ENCODE measurements at regions not wholly inside any gene's neighbourhood (a gene's known extent, or its start where the extent isn't known, plus 50 kb on each side); places are given as distances from the start of the nearest gene placed in this dataset.

- 60% methylated on average over 3 of the region's 5 CpGs; no CpG with 5 or more reads in 1 of the 2 experiments for WGBS, 2 experiments (ENCODE audit: extremely low coverage in 2 of 2, insufficient read length in 1 of 2)
- in situ Hi-C loops (cut with MboI; ENCODE audit: low sequenced_read_pairs) = no loop called here
Measured at GRCh38 chr5:26416911-26417310, 621.5 kb downstream of the CDH9 start.

More at GRCh38 chr5:26416911-26417310, 621.5 kb downstream of the CDH9 start:
- Histone ChIP-seq H4K8ac (ENCODE audit: low read depth in 2 of 2, low read length in 2 of 2) (no peak overlapping the region), H3K27ac (ENCODE audit: insufficient read depth, low read length) (no peak overlapping the region), H3K14ac (replicated peaks; ENCODE audit: low read depth, low read length) (no peak overlapping the region), H3K4me2 (ENCODE audit: low read depth, low read length) (no peak overlapping the region), H2BK20ac (ENCODE audit: low read depth, low read length) (no peak overlapping the region), H3K18ac (ENCODE audit: low read depth, low read length) (no peak overlapping the region), H2BK15ac (ENCODE audit: low read depth, low read length) (no peak overlapping the region), H2BK120ac (ENCODE audit: low read depth, low read length) (no peak overlapping the region), H3K9me3 (ENCODE audit: control insufficient read depth, insufficient read depth, low read length) (peaks cover 15% of the 10 kb centered on the region), H4K91ac (ENCODE audit: insufficient read depth, low read depth, low read length) (no peak overlapping the region), H3K79me1 (ENCODE audit: low read depth in 1 of 2, low read length in 2 of 2) (no peaks in the 10 kb centered on the region), H3K9ac (ENCODE audit: low read depth, low read length) (no peak overlapping the region), H2BK5ac (ENCODE audit: low read depth, low read length, poor library complexity, severe bottlenecking) (no peak overlapping the region), H3K27me3 (ENCODE audit: control insufficient read depth, insufficient read depth, low read length) (no peaks in the 10 kb centered on the region), H2AFZ (replicated peaks; ENCODE audit: low read length, poor library complexity) (no peak overlapping the region), H3K4ac (ENCODE audit: low read depth, low read length) (no peak overlapping the region), H3K4me3 (ENCODE audit: insufficient read depth, low read depth, low read length) (no peak overlapping the region), H2AK9ac (replicated peaks; ENCODE audit: low read depth, low read length, poor library complexity) (no peak overlapping the region), H3K56ac (ENCODE audit: extremely low read depth, insufficient read depth, low read length) (no peak overlapping the region), H3K23ac (ENCODE audit: low read depth, low read length) (no peak overlapping the region), H3K9me1 (ENCODE audit: insufficient read depth, low read length) (no peaks in the 10 kb centered on the region), H3K4me1 (ENCODE audit: control insufficient read depth, insufficient read depth, low read length) (no peaks in the 10 kb centered on the region), H4K20me1 (ENCODE audit: insufficient read depth, low read length) (no peaks in the 10 kb centered on the region), H2AK5ac (ENCODE audit: low read depth, low read length) (no peak overlapping the region), H4K5ac (ENCODE audit: low read depth, low read length) (no peak overlapping the region), H3K36me3 (ENCODE audit: control insufficient read depth, insufficient read depth, low read length) (no peaks in the 10 kb centered on the region)
- CTCF ChIA-PET = no interaction called here
- no TSS peak for BruUV-seq (replicated peaks)
- intact Hi-C loops (cut with micrococcal nuclease) (no loop called here), dilution Hi-C loops (cut with HindIII; ENCODE audit: low sequenced_read_pairs, unreplicated experiment) (no loop called here)
- TF ChIP-seq RAD21 (IDR thresholded peaks at IDR 0.05; ENCODE audit: low read length) (no peak), RFX5 (IDR thresholded peaks at IDR 0.05; ENCODE audit: low read depth, low read length) (no peak), CEBPB (IDR thresholded peaks at IDR 0.05; ENCODE audit: low read depth, low read length) (no peak), MAZ (IDR thresholded peaks at IDR 0.05; ENCODE audit: borderline replicate concordance, low read depth, low read length) (no peak), CHD1 (IDR thresholded peaks at IDR 0.05; ENCODE audit: low read depth, low read length) (no peak), MAFK (IDR thresholded peaks at IDR 0.05; ENCODE audit: low read depth, low read length) (no peak), NFE2L2 (IDR thresholded peaks at IDR 0.05; ENCODE audit: low read depth, low read length) (no peak), FOS (IDR thresholded peaks at IDR 0.05; ENCODE audit: low read depth, low read length) (no peak), RCOR1 (IDR thresholded peaks at IDR 0.05; ENCODE audit: insufficient replicate concordance, low read length) (no peak), CTCF (conservative IDR thresholded peaks at IDR 0.05; ENCODE audit: low read depth, low read length) (no peak), POLR2A (IDR thresholded peaks at IDR 0.05; ENCODE audit: low read depth, low read length) (no peak), BHLHE40 (IDR thresholded peaks at IDR 0.05; ENCODE audit: low read depth, low read length) (no peak), ELK1 (IDR thresholded peaks at IDR 0.05; ENCODE audit: borderline replicate concordance, low read depth, low read length) (no peak), USF2 (IDR thresholded peaks at IDR 0.05; ENCODE audit: low read depth, low read length) (no peak), MXI1 (IDR thresholded peaks at IDR 0.05; ENCODE audit: borderline replicate concordance, low read depth, low read length) (no peak), SMC3 (IDR thresholded peaks at IDR 0.05; ENCODE audit: low read depth, low read length) (no peak)
- POLR2A ChIA-PET (ENCODE audit: unreplicated experiment) = no interaction called here
- no peak for DNase-seq
- ATAC-seq (ENCODE audit: low read depth) = no peak

Measured in IMR-90 (cell line).